ENCODE measurements at regions not wholly inside any gene's neighbourhood (a gene's known extent, or its start where the extent isn't known, plus 50 kb on each side); places are given as distances from the start of the nearest gene placed in this dataset.

DNA sequence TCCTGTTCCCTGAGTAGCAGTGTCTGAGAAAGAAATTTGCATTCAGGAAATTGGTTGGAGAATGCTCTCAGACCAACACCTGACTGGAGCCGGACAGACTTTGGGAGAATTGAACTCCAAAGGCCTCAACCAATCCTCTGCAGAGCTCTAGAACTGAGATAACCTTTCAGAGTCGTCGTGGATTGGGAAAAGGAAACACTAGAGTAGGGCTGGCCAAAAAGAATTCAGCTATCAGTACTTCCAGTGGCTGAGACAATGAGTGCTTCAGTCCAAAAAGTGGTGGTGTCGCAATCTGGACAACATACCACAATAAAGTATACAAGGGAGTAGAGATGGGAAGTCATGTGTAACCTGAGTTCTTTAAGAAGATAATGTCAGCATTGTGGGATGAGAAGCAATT is 377.1 kb downstream of the SLC16A7 start:
- Histone ChIP-seq H3K4me3 (ENCODE audit: low read depth, low read length) (no peak overlapping the region), H3K9ac (no peak overlapping the region), H3K27me3 (ENCODE audit: control insufficient read depth, insufficient read depth, low read length) (no peaks in the 10 kb centered on the region), H2AFZ (no peak overlapping the region), H3K27ac (no peak overlapping the region), H3K79me2 (no peaks in the 10 kb centered on the region), H3K4me1 (no peaks in the 10 kb centered on the region), H3K4me2 (ENCODE audit: low read length) (no peak overlapping the region), H3K36me3 (ENCODE audit: control insufficient read depth, insufficient read depth, low read length) (no peaks in the 10 kb centered on the region), H3K9me3 (ENCODE audit: control insufficient read depth, low read length) (no peaks in the 10 kb centered on the region)
- TF ChIP-seq, protein P1, sequence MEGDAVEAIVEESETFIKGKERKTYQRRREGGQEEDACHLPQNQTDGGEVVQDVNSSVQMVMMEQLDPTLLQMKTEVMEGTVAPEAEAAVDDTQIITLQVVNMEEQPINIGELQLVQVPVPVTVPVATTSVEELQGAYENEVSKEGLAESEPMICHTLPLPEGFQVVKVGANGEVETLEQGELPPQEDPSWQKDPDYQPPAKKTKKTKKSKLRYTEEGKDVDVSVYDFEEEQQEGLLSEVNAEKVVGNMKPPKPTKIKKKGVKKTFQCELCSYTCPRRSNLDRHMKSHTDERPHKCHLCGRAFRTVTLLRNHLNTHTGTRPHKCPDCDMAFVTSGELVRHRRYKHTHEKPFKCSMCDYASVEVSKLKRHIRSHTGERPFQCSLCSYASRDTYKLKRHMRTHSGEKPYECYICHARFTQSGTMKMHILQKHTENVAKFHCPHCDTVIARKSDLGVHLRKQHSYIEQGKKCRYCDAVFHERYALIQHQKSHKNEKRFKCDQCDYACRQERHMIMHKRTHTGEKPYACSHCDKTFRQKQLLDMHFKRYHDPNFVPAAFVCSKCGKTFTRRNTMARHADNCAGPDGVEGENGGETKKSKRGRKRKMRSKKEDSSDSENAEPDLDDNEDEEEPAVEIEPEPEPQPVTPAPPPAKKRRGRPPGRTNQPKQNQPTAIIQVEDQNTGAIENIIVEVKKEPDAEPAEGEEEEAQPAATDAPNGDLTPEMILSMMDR (IDR thresholded peaks at IDR 0.05): no peak

DNA sequence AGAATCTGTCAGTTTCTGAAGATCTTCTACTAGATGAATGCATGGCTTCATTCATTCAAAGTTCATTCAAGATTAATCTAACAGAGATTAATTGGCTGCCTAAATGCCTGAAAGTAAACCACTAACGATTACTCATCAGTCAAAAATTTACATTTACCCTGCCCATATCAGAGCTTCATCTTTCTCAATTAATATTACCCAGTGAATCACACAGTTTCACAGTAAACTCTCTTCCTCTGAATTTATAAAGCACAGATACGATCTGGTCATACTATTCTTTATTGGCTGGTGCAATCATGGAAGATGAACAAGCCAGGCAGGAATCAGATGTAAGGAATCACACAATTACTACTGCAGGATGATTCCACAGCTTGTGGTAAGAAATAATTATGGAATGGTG is 377.7 kb downstream of the SLC16A7 start:
- Histone ChIP-seq H3K36me3 (ENCODE audit: control insufficient read depth, insufficient read depth, low read length) (no peaks in the 10 kb centered on the region), H3K9ac (no peak overlapping the region), H3K4me1 (no peaks in the 10 kb centered on the region), H3K27ac (no peak overlapping the region), H3K9me3 (ENCODE audit: control insufficient read depth, low read length) (no peaks in the 10 kb centered on the region), H3K4me2 (ENCODE audit: low read length) (no peak overlapping the region), H2AFZ (no peak overlapping the region), H3K4me3 (ENCODE audit: low read depth, low read length) (no peak overlapping the region), H3K79me2 (no peaks in the 10 kb centered on the region), H3K27me3 (ENCODE audit: control insufficient read depth, insufficient read depth, low read length) (no peaks in the 10 kb centered on the region)
- TF ChIP-seq, protein P1 (IDR thresholded peaks at IDR 0.05): no peak

DNA sequence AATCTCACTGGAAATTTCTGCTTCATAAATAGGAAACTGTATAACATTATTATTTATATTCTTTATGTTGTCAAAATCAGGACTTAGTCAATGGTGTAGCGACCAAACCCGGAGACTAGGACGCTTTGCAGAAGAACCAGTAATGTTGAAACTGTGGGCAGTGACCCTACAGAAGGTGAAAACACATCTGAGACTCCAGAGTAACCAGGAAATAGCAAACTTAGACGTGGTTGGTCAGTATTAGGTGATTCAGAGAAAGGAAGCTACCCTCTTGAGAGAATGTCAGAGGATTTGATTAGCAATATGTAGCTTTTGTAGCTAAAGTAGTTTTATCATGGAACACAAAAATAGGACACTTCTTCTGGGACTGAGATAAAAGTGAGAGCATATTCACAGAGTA is 381.9 kb downstream of the SLC16A7 start:
- Histone ChIP-seq H3K27me3 (ENCODE audit: control insufficient read depth, insufficient read depth, low read length) (no peaks in the 10 kb centered on the region), H3K4me1 (no peaks in the 10 kb centered on the region), H3K36me3 (ENCODE audit: control insufficient read depth, insufficient read depth, low read length) (no peaks in the 10 kb centered on the region), H3K27ac (no peak overlapping the region), H3K9me3 (ENCODE audit: control insufficient read depth, low read length) (no peaks in the 10 kb centered on the region), H3K4me3 (ENCODE audit: low read depth, low read length) (no peak overlapping the region), H3K9ac (no peak overlapping the region), H3K4me2 (ENCODE audit: low read length) (no peak overlapping the region), H3K79me2 (no peaks in the 10 kb centered on the region), H2AFZ (no peak overlapping the region)
- TF ChIP-seq, protein P1 (IDR thresholded peaks at IDR 0.05): no peak

DNA sequence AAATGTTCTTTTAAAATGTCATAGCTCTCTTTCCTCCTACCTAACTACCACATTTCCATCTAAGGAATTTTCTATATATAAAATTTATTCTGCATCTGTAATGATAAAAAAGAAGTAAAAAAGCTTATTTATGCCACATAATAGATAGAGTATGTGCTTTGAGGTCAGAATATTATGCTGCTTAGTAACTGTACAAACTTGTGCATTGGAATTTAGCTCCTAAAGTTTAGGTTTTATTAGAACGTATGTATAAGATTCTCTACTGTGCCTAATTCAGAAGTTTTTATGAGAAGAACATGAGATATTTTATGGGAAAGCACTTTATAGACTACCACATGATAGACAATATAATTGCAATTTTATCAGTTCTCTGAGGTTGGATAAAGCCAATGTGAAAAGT is 384.6 kb downstream of the SLC16A7 start:
- Histone ChIP-seq H3K27ac (no peak overlapping the region), H3K79me2 (no peaks in the 10 kb centered on the region), H3K36me3 (ENCODE audit: control insufficient read depth, insufficient read depth, low read length) (no peaks in the 10 kb centered on the region), H3K27me3 (ENCODE audit: control insufficient read depth, insufficient read depth, low read length) (no peaks in the 10 kb centered on the region), H3K9me3 (ENCODE audit: control insufficient read depth, low read length) (no peaks in the 10 kb centered on the region), H3K4me3 (ENCODE audit: low read depth, low read length) (no peak overlapping the region), H3K4me2 (ENCODE audit: low read length) (no peak overlapping the region), H2AFZ (no peak overlapping the region), H3K9ac (no peak overlapping the region), H3K4me1 (no peaks in the 10 kb centered on the region)
- TF ChIP-seq, protein P1 (IDR thresholded peaks at IDR 0.05): no peak

DNA sequence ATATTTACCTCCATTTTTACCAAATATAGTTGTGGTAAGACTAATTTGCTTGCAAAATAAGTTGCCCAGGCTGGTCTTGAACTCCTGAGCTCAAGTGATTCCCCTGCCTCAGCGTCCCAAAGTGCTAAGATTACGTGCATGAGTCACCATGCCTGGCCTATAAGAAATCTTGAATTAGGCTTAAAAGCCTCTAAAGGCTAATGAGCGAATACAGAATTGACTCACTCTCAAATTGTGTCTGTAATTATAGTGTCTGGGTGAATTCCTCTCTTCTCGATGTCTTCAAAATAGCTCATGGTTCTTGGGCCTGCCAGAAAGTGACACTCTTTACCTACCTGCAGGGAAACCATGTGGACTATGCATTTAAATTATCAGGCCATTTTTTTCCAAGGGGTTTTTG is 403.5 kb downstream of the SLC16A7 start:
- H3K9ac ChIP-seq: no peak overlapping the region
- no peak overlapping the region for H2AFZ ChIP-seq
- H3K4me3 ChIP-seq (ENCODE audit: low read depth, low read length): no peak overlapping the region
- H3K9me3 ChIP-seq (ENCODE audit: control insufficient read depth, low read length): no peaks in the 10 kb centered on the region
- H3K36me3 ChIP-seq (ENCODE audit: control insufficient read depth, insufficient read depth, low read length): no peaks in the 10 kb centered on the region
- H3K79me2 ChIP-seq: no peaks in the 10 kb centered on the region
- TF ChIP-seq, protein P1 (IDR thresholded peaks at IDR 0.05): no peak
- H3K4me2 ChIP-seq (ENCODE audit: low read length): no peak overlapping the region
- H3K4me1 ChIP-seq: no peaks in the 10 kb centered on the region
- H3K27ac ChIP-seq: no peak overlapping the region
- no peaks in the 10 kb centered on the region for H3K27me3 ChIP-seq (ENCODE audit: control insufficient read depth, insufficient read depth, low read length)
